Testis (tissue), 2 donors: ENCODE measurements at regions not wholly inside any gene's neighbourhood (a gene's known extent, or its start where the extent isn't known, plus 50 kb on each side); places are given as distances from the start of the nearest gene placed in this dataset.

Source experiments
- POLR2A ChIP-seq: fragments of 450-650 bp; IDR thresholded peaks from one replicate; pipeline ENCODE4 v1.6.1; 2017; ENCODE audit warnings: antibody characterized with exemption, mild to moderate bottlenecking, moderate library complexity
- TF ChIP-seq, protein P1 (sequence below), 3 experiments: fragments of 450-650 bp in 2 of 3; fragments of 200-600 bp in 1 of 3; sonication (generic) in 1 of 3; IDR thresholded peaks; one replicate each; pipeline ENCODE4 v1.5.1; 2016 to 2019; ENCODE audit warnings: antibody characterized with exemption in 3 of 3, mild to moderate bottlenecking in 2 of 3, moderate library complexity in 1 of 3

DNA sequence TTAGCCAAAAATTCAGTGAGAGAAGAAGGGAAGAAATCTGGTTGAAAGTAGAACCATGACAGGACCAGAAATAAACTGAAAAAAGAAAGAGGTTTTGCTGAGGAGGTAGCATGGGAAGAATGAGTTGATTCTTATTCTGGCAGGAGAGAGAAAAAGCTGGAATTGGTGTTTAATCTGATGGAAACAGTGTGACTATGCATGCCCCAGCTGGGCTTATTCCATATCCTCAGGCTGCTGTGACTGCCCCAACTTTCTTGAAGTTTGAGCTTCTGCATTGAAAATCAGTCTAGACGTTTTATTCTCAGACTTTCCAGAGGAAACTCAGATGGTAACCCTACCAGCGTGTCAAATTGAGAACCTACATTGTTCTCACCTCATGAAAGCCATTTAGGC, 352.5 kb upstream of the DCBLD2 start:
- TF ChIP-seq, protein P1, sequence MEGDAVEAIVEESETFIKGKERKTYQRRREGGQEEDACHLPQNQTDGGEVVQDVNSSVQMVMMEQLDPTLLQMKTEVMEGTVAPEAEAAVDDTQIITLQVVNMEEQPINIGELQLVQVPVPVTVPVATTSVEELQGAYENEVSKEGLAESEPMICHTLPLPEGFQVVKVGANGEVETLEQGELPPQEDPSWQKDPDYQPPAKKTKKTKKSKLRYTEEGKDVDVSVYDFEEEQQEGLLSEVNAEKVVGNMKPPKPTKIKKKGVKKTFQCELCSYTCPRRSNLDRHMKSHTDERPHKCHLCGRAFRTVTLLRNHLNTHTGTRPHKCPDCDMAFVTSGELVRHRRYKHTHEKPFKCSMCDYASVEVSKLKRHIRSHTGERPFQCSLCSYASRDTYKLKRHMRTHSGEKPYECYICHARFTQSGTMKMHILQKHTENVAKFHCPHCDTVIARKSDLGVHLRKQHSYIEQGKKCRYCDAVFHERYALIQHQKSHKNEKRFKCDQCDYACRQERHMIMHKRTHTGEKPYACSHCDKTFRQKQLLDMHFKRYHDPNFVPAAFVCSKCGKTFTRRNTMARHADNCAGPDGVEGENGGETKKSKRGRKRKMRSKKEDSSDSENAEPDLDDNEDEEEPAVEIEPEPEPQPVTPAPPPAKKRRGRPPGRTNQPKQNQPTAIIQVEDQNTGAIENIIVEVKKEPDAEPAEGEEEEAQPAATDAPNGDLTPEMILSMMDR (IDR thresholded peaks at IDR 0.05), result no peak
- TF ChIP-seq POLR2A, result no peak
